Esophagus muscularis mucosa (tissue), 4 donors: ENCODE measurements at regions not wholly inside any gene's neighbourhood (a gene's known extent, or its start where the extent isn't known, plus 50 kb on each side); places are given as distances from the start of the nearest gene placed in this dataset.

Experiments
- EP300 ChIP-seq: sonication (generic); formaldehyde crosslinking; IDR thresholded peaks from one replicate; pipeline ENCODE4 v1.6.1; 2017; ENCODE audit warnings: antibody characterized with exemption
- POLR2A ChIP-seq: fragments of 450-650 bp; IDR thresholded peaks from one replicate; pipeline ENCODE4 v1.6.1; 2017; ENCODE audit warnings: antibody characterized with exemption, moderate library complexity, mild to moderate bottlenecking, low read depth
- POLR2AphosphoS5 ChIP-seq, 2 donors: sonication (generic); formaldehyde crosslinking; IDR thresholded peaks; one replicate each; pipeline ENCODE4 v1.6.1; 2017; ENCODE audit warnings: antibody characterized with exemption in 2 of 2
- TF ChIP-seq, protein P1 (sequence below), 3 experiments: fragments of 200-600 bp in 2 of 3; fragments of 450-650 bp in 1 of 3; sonication (generic) in 2 of 3; IDR thresholded peaks; one replicate each; pipeline ENCODE4 v1.5.1; 2017 to 2019; ENCODE audit warnings: antibody characterized with exemption in 3 of 3, mild to moderate bottlenecking in 2 of 3, moderate library complexity in 1 of 3

DNA sequence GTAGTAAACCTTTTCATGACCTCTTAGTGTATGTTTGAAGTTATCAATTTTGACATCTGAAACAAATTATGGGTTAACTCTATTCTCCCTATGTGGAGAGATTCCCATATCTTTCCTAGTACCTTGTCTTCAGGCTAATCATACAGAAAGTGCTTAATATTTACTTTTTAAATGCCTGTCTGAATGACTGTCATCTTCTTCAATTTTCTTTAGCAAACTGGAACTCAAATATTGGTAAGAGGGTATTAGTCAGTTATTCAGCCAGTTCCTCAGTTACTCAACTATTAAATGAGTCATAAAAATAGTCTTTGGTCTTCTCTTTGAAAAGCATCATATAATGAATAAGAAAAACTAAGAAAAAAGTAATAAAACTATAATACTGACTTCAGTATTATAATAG is 1038.0 kb upstream of the PIK3C3 start:
- TF ChIP-seq, protein P1, sequence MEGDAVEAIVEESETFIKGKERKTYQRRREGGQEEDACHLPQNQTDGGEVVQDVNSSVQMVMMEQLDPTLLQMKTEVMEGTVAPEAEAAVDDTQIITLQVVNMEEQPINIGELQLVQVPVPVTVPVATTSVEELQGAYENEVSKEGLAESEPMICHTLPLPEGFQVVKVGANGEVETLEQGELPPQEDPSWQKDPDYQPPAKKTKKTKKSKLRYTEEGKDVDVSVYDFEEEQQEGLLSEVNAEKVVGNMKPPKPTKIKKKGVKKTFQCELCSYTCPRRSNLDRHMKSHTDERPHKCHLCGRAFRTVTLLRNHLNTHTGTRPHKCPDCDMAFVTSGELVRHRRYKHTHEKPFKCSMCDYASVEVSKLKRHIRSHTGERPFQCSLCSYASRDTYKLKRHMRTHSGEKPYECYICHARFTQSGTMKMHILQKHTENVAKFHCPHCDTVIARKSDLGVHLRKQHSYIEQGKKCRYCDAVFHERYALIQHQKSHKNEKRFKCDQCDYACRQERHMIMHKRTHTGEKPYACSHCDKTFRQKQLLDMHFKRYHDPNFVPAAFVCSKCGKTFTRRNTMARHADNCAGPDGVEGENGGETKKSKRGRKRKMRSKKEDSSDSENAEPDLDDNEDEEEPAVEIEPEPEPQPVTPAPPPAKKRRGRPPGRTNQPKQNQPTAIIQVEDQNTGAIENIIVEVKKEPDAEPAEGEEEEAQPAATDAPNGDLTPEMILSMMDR (IDR thresholded peaks at IDR 0.05) = no peak
- no peak for TF ChIP-seq POLR2AphosphoS5 (IDR thresholded peaks at IDR 0.05)
- no peak for TF ChIP-seq EP300
- no peak for TF ChIP-seq POLR2A
